GM19239 (cell line): ENCODE measurements at regions not wholly inside any gene's neighbourhood (a gene's known extent, or its start where the extent isn't known, plus 50 kb on each side); places are given as distances from the start of the nearest gene placed in this dataset.

Experiments
- DNase-seq: peaks from one replicate; pipeline ENCODE4 v3.0.0; 2011; ENCODE audit warnings: low spot score; ENCODE audit not compliant: insufficient read length
- FAIRE-seq: peaks from 2 replicates; lab custom pipeline; 2011; peaks lifted over from hg19 to GRCh38; lab: Jason Lieb, UNC

GRCh38 chr2:217551252-217551899, 451.4 kb downstream of the TNS1 start:
- FAIRE-seq (no peak), DNase-seq (no peak)

GRCh38 chr2:217539126-217539525, 463.7 kb downstream of the TNS1 start:
- FAIRE-seq (no peak), DNase-seq (no peak)

GRCh38 chr2:217538719-217539118, 464.1 kb downstream of the TNS1 start:
- FAIRE-seq: no peak
- no peak for DNase-seq

GRCh38 chr2:217535957-217536708, 466.7 kb downstream of the TNS1 start:
- DNase-seq: no peak
- FAIRE-seq: no peak

GRCh38 chr2:217530392-217531090, 472.3 kb downstream of the TNS1 start:
- DNase-seq: no peak
- no peak for FAIRE-seq

GRCh38 chr2:217529271-217529670, 473.5 kb downstream of the TNS1 start:
- FAIRE-seq: no peak

GRCh38 chr2:217527590-217528202, 475.1 kb downstream of the TNS1 start:
- DNase-seq: no peak
- no peak for FAIRE-seq

More at GRCh38 chr2:217529271-217529670, 473.5 kb downstream of the TNS1 start:
- DNase-seq: no peak

GRCh38 chr2:217525076-217525475, 477.7 kb downstream of the TNS1 start:
- FAIRE-seq (no peak), DNase-seq (no peak)

- DNase-seq (no peak), FAIRE-seq (no peak)
Observed at GRCh38 chr2:217523286-217523685, 479.5 kb downstream of the TNS1 start.

- FAIRE-seq (no peak), DNase-seq (no peak)
Observed at GRCh38 chr2:217521820-217522219, 481.0 kb downstream of the TNS1 start.

GRCh38 chr2:217520356-217521010, 482.3 kb downstream of the TNS1 start:
- FAIRE-seq: no peak

GRCh38 chr2:217517402-217517801, 485.4 kb downstream of the TNS1 start:
- DNase-seq (no peak), FAIRE-seq (no peak)

More at GRCh38 chr2:217520356-217521010, 482.3 kb downstream of the TNS1 start:
- no peak for DNase-seq

- FAIRE-seq: no peak
Observed at GRCh38 chr2:217515615-217516309, 487.0 kb downstream of the TNS1 start.

GRCh38 chr2:217513258-217513657, 489.5 kb downstream of the TNS1 start:
- no peak for DNase-seq
- FAIRE-seq: no peak

More at GRCh38 chr2:217515615-217516309, 487.0 kb downstream of the TNS1 start:
- no peak for DNase-seq

GRCh38 chr2:217512728-217513127, 490.1 kb downstream of the TNS1 start:
- DNase-seq (no peak), FAIRE-seq (no peak)

GRCh38 chr2:217512259-217512658, 490.5 kb downstream of the TNS1 start:
- FAIRE-seq: no peak
- no peak for DNase-seq

GRCh38 chr2:217511850-217512249, 490.9 kb downstream of the TNS1 start:
- DNase-seq: no peak
- no peak for FAIRE-seq

- FAIRE-seq (peak; percentile 81), DNase-seq (peak; percentile 47)
Observed at GRCh38 chr2:217510771-217511291, 492.0 kb downstream of the TNS1 start.

GRCh38 chr2:217505303-217505702, 497.5 kb downstream of the TNS1 start:
- no peak for FAIRE-seq

More at GRCh38 chr2:217505303-217505702, 497.5 kb downstream of the TNS1 start:
- no peak for DNase-seq
